Stimulated activated CD8-positive, alpha-beta memory T cell treated with anti-CD3 and anti-CD28 coated beads, Interleukin-15, amount 100 ng/mL, for 48 hours (primary cell): ENCODE measurements at regions not wholly inside any gene's neighbourhood (a gene's known extent, or its start where the extent isn't known, plus 50 kb on each side); places are given as distances from the start of the nearest gene placed in this dataset.

Experiments used
- DNase-seq, 2 donors: peaks; one replicate each; pipeline ENCODE4 v3.0.0-alpha.2; 2020; ENCODE audit warnings: low read depth in 2 of 2

GRCh38 chr3:41102053-41102556, 97.2 kb upstream of the CTNNB1 start:
- no peak for DNase-seq

GRCh38 chr3:41102750-41103149, 96.6 kb upstream of the CTNNB1 start:
- no peak for DNase-seq

- no peak for DNase-seq
Observed at GRCh38 chr3:41103200-41103599, 96.1 kb upstream of the CTNNB1 start.

- DNase-seq: no peak
Observed at GRCh38 chr3:41104147-41104546, 95.2 kb upstream of the CTNNB1 start.

- no peak for DNase-seq
Observed at GRCh38 chr3:41106691-41107090, 92.6 kb upstream of the CTNNB1 start.

GRCh38 chr3:41111011-41111410, 88.3 kb upstream of the CTNNB1 start:
- no peak for DNase-seq

- no peak for DNase-seq
Observed at GRCh38 chr3:41112466-41112865, 86.8 kb upstream of the CTNNB1 start.

GRCh38 chr3:41115069-41115468, 84.2 kb upstream of the CTNNB1 start:
- DNase-seq: no peak

GRCh38 chr3:41116851-41117250, 82.5 kb upstream of the CTNNB1 start:
- DNase-seq: no peak

GRCh38 chr3:41117398-41117870, 81.9 kb upstream of the CTNNB1 start:
- DNase-seq: peak; percentile 74 to 80

GRCh38 chr3:41118461-41119390, 80.6 kb upstream of the CTNNB1 start:
- peak in 1 of 2 donors; percentile 4 for DNase-seq

GRCh38 chr3:41120460-41120859, 78.8 kb upstream of the CTNNB1 start:
- DNase-seq: no peak

- no peak for DNase-seq
Observed at GRCh38 chr3:41125258-41125657, 74.0 kb upstream of the CTNNB1 start.

GRCh38 chr3:41126472-41126871, 72.8 kb upstream of the CTNNB1 start:
- no peak for DNase-seq

GRCh38 chr3:41126961-41127360, 72.3 kb upstream of the CTNNB1 start:
- no peak for DNase-seq

- no peak for DNase-seq
Observed at GRCh38 chr3:41127414-41127813, 71.9 kb upstream of the CTNNB1 start.

GRCh38 chr3:41129731-41130130, 69.6 kb upstream of the CTNNB1 start:
- no peak for DNase-seq

GRCh38 chr3:41131224-41131623, 68.1 kb upstream of the CTNNB1 start:
- DNase-seq: no peak

GRCh38 chr3:41137686-41138111, 61.6 kb upstream of the CTNNB1 start:
- DNase-seq: no peak

- no peak for DNase-seq
Observed at GRCh38 chr3:41138146-41138545, 61.2 kb upstream of the CTNNB1 start.

- no peak for DNase-seq
Observed at GRCh38 chr3:41138601-41139000, 60.7 kb upstream of the CTNNB1 start.

GRCh38 chr3:41140242-41140641, 59.1 kb upstream of the CTNNB1 start:
- DNase-seq: no peak

GRCh38 chr3:41141433-41142167, 57.7 kb upstream of the CTNNB1 start:
- no peak for DNase-seq
